K562 (cell line): ENCODE measurements at regions not wholly inside any gene's neighbourhood (a gene's known extent, or its start where the extent isn't known, plus 50 kb on each side); places are given as distances from the start of the nearest gene placed in this dataset.

Experiments used
- ATAC-seq: fragments of 200-7000 bp; cut with Tn5 transposase; 3 replicates; pipeline ENCODE4 v1.9.1; 2020; ENCODE audit warnings: moderate library complexity
- BruUV-seq: library from RNA; stranded (reverse); fragments of 400-500 nt; replicated peaks from 2 replicates; lab custom pipeline; 2021; lab: Mats Ljungman, UMichigan
- CTCF ChIA-PET: fragments of 300-600 bp; formaldehyde crosslinking; extraction: SDS; loops from one replicate; lab custom pipeline; 2021; ENCODE audit warnings: low intra/inter-chr PET ratio; lab: Yijun Ruan, JAX
- POLR2A ChIA-PET: fragments of 300-600, 350-650 bp; sonication (Branson Sonifier 250); formaldehyde crosslinking; extraction: SDS; loops from one replicate; lab custom pipeline; 2021; ENCODE audit warnings: antibody characterized with exemption, inconsistent platforms; lab: Yijun Ruan, JAX
- DNase-seq, 4 experiments: peaks; one replicate each; pipeline versions ENCODE4 v3.0.0 to v3.0.0-alpha.2; 2011 to 2018; ENCODE audit warnings: low spot score in 3 of 4, mixed read lengths in 3 of 4; ENCODE audit errors: extremely low read depth in 1 of 4
- FAIRE-seq: peaks from 2 replicates; lab custom pipeline; 2011; peaks lifted over from hg19 to GRCh38; lab: Jason Lieb, UNC
- H2AFZ ChIP-seq: 2 replicates; pipeline ENCODE4 v1.6.0; 2011; ENCODE audit warnings: low read depth, low read length, control low read depth, inconsistent platforms
- H3K27ac ChIP-seq: fragments of 200-600 bp; 3 replicates; pipeline ENCODE4 v1.8.0; 2011; ENCODE audit warnings: low read depth, mild to moderate bottlenecking, control low read depth, inconsistent platforms, low read length, moderate library complexity, mixed read lengths; ENCODE audit errors: extremely low read depth
- H3K27me3 ChIP-seq, 2 experiments: fragments of 300-600 bp in 1 of 2; 2 replicates in 1 of 2; 3 replicates in 1 of 2; pipeline versions ENCODE4 v1.6.0 to v1.8.0; 2011; ENCODE audit warnings: inconsistent platforms in 2 of 2, low read length in 2 of 2, mild to moderate bottlenecking in 1 of 2, mixed read lengths in 1 of 2, moderate library complexity in 1 of 2; ENCODE audit not compliant: control insufficient read depth in 2 of 2, insufficient read depth in 2 of 2
- H3K36me3 ChIP-seq: fragments of 300-600 bp; 3 replicates; pipeline ENCODE4 v1.8.0; 2011; ENCODE audit warnings: mild to moderate bottlenecking, low read length, inconsistent platforms; ENCODE audit not compliant: control insufficient read depth, insufficient read depth
- H3K4me1 ChIP-seq, 2 experiments: fragments of 200-600 bp in 1 of 2; replicated peaks in 1 of 2; 2 replicates in 1 of 2; 3 replicates in 1 of 2; pipeline versions ENCODE4 v1.5.1 to v1.8.0; 2011; ENCODE audit warnings: inconsistent platforms in 2 of 2, low read length in 2 of 2, mild to moderate bottlenecking in 1 of 2, mixed read lengths in 1 of 2, moderate library complexity in 1 of 2; ENCODE audit not compliant: control insufficient read depth in 2 of 2, insufficient read depth in 2 of 2
- H3K4me2 ChIP-seq: 2 replicates; pipeline ENCODE4 v1.6.1; 2011; ENCODE audit warnings: low read length, control low read depth, inconsistent platforms, mixed read lengths; ENCODE audit not compliant: insufficient read depth
- H3K4me3 ChIP-seq: fragments of 200-600 bp; sonication (generic), shearing (Covaris generic); 2 replicates; pipeline ENCODE4 v1.5.1; 2016; ENCODE audit warnings: control low read depth, inconsistent platforms
- H3K79me2 ChIP-seq: fragments of 200-600 bp; 3 replicates; pipeline ENCODE4 v1.8.0; 2011; ENCODE audit warnings: low read length, inconsistent platforms; ENCODE audit not compliant: control insufficient read depth, insufficient read depth
- H3K9ac ChIP-seq, 2 experiments: 2 replicates each; pipeline versions ENCODE4 v1.6.0 to v1.6.1; 2011; ENCODE audit warnings: low read depth in 2 of 2, low read length in 2 of 2, control low read depth in 1 of 2, inconsistent platforms in 1 of 2, mild to moderate bottlenecking in 1 of 2, mixed read lengths in 1 of 2; ENCODE audit not compliant: insufficient read depth in 1 of 2
- H3K9me1 ChIP-seq: one replicate; pipeline ENCODE4 v1.6.0; 2011; ENCODE audit warnings: inconsistent platforms, mild to moderate bottlenecking, low read length, moderate library complexity; ENCODE audit not compliant: control insufficient read depth, insufficient read depth
- H3K9me3 ChIP-seq: replicated peaks from 2 replicates; pipeline ENCODE4 v1.5.1; 2011; ENCODE audit warnings: low read depth, low read length, inconsistent platforms; ENCODE audit not compliant: control insufficient read depth, insufficient read depth
- H4K20me1 ChIP-seq: replicated peaks from 2 replicates; pipeline ENCODE4 v1.6.1; 2011; ENCODE audit warnings: low read length, inconsistent platforms, mixed read lengths; ENCODE audit not compliant: control insufficient read depth, insufficient read depth
- CBX5 ChIP-seq: IDR thresholded peaks from 2 replicates; pipeline ENCODE4 v1.6.1; 2014; ENCODE audit warnings: low read depth, borderline replicate concordance
- CHCHD3 ChIP-seq: fragments of 250-450 bp; sonication (Bioruptor Pico); IDR thresholded peaks from 2 replicates; pipeline ENCODE4 v2.1.2; 2022; ENCODE audit warnings: mild to moderate bottlenecking
- OTX1 ChIP-seq: fragments of 450-650 bp; formaldehyde crosslinking; IDR thresholded peaks from 2 replicates; pipeline ENCODE4 v1.4.0; 2022; ENCODE audit warnings: mild to moderate bottlenecking
- RBFOX2 ChIP-seq: fragments of 200-400 bp; formaldehyde crosslinking; IDR thresholded peaks from 2 replicates; pipeline ENCODE4 v1.6.1; 2017; ENCODE audit warnings: low read depth, mild to moderate bottlenecking, low read length, moderate library complexity
- RBM15 ChIP-seq: fragments of 200-400 bp; formaldehyde crosslinking; IDR thresholded peaks from 2 replicates; pipeline ENCODE4 v1.6.1; 2018; ENCODE audit warnings: mild to moderate bottlenecking, low read length, moderate library complexity; ENCODE audit not compliant: insufficient read depth
- RFX1 ChIP-seq: fragments of 450-650 bp; IDR thresholded peaks from 2 replicates; pipeline ENCODE4 v1.6.1; 2016; ENCODE audit warnings: mild to moderate bottlenecking, moderate library complexity
- SMAD2 ChIP-seq: fragments of 150-350 bp; IDR thresholded peaks from 2 replicates; pipeline ENCODE4 v1.6.1; 2014; ENCODE audit warnings: low read depth, mild to moderate bottlenecking, low read length
- WGBS: fragments of 100-300 bp; shearing (Covaris generic); methylation state at CpG from one replicate; pipeline ENCODE4 v1.1.6; 2016; ENCODE audit warnings: low coverage, mixed read lengths; ENCODE audit not compliant: insufficient coverage; ENCODE audit errors: missing lambda C conversion rate; 5-methylcytosine and 5-hydroxymethylcytosine counted together
- in situ Hi-C: fragments of 300-500 bp; cut with MboI; formaldehyde crosslinking; loops from 4 replicates; pipeline ENCODE4 v1.15.0; 2018; ENCODE audit warnings: inconsistent platforms, mixed read lengths
- intact Hi-C: fragments of 100-400 bp; cut with micrococcal nuclease; formaldehyde crosslinking; loops from 2 replicates; pipeline ENCODE4 v1.14.2; 2022
- TF ChIP-seq, protein P1 (sequence below): fragments of 250-450 bp; sonication (Bioruptor Pico); IDR thresholded peaks from 2 replicates; pipeline ENCODE4 v1.5.0; 2021; ENCODE audit warnings: mild to moderate bottlenecking, borderline replicate concordance
- TF ChIP-seq, protein P2 (sequence below): fragments of 450-650 bp; IDR thresholded peaks from 2 replicates; pipeline ENCODE4 v1.6.1; 2017; ENCODE audit warnings: antibody characterized with exemption, mild to moderate bottlenecking

DNA sequence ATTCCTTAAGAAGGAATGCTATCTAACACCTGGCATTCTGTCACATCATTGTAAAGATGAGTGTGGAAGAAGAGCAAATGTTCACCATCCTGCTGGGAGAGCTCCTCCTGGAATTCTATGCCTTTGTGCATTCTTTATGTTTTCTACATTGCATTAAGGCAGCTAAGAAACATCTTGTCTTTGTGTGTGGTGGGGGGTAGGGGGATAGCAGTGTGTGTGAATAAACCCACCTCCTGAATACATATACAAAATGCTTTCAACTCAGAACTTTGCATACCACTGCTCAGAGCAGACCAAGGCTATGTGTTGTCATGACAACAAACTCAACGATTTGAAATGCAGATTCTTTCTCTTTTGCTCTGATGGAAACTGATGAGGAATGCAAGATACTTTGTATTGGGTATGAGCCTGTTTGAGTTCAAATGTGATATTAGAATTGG lies 193.6 kb upstream of the KAZN start:
- Histone ChIP-seq H4K20me1 (no peaks in the 10 kb centered on the region), H3K9me1 (no peaks in the 10 kb centered on the region), H3K79me2 (no peaks in the 10 kb centered on the region), H3K27ac (no peak overlapping the region), H3K4me2 (no peak overlapping the region), H2AFZ (no peak overlapping the region), H3K4me3 (no peak overlapping the region), H3K9ac (no peak overlapping the region), H3K27me3 (no peaks in the 10 kb centered on the region), H3K4me1 (no peaks in the 10 kb centered on the region), H3K36me3 (no peaks in the 10 kb centered on the region), H3K9me3 (no peaks in the 10 kb centered on the region)
- TF ChIP-seq RBM15 (no peak), RFX1 (peak; percentile 87)
- no peak for ATAC-seq
- ChIA-PET CTCF (no interaction called here), POLR2A (interaction anchor here (1.2 kb wide), 1 partner anchor 13 kb away, joined by 3 read pairs; no protein-coding TSS in a partner anchor)
- in situ Hi-C loops, result no loop called here
- intact Hi-C loops, result no loop called here
- 7% methylated on average over 1 of the region's 1 CpG for WGBS
- BruUV-seq, result no TSS peak
- no peak for DNase-seq
- FAIRE-seq, result no peak

- no peak overlapping the region for H2AFZ ChIP-seq
- TF ChIP-seq CHCHD3 (no peak), RBFOX2 (no peak), OTX1 (CRISPR knock-in tag) (no peak), CBX5 (no peak), SMAD2 (no peak)
- TF ChIP-seq, protein P1, sequence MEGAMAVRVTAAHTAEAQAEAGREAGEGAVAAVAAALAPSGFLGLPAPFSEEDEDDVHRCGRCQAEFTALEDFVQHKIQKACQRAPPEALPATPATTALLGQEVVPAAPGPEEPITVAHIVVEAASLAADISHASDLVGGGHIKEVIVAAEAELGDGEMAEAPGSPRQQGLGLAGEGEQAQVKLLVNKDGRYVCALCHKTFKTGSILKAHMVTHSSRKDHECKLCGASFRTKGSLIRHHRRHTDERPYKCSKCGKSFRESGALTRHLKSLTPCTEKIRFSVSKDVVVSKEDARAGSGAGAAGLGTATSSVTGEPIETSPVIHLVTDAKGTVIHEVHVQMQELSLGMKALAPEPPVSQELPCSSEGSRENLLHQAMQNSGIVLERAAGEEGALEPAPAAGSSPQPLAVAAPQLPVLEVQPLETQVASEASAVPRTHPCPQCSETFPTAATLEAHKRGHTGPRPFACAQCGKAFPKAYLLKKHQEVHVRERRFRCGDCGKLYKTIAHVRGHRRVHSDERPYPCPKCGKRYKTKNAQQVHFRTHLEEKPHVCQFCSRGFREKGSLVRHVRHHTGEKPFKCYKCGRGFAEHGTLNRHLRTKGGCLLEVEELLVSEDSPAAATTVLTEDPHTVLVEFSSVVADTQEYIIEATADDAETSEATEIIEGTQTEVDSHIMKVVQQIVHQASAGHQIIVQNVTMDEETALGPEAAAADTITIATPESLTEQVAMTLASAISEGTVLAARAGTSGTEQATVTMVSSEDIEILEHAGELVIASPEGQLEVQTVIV (CRISPR knock-in tag), result no peak
- TF ChIP-seq, protein P2, sequence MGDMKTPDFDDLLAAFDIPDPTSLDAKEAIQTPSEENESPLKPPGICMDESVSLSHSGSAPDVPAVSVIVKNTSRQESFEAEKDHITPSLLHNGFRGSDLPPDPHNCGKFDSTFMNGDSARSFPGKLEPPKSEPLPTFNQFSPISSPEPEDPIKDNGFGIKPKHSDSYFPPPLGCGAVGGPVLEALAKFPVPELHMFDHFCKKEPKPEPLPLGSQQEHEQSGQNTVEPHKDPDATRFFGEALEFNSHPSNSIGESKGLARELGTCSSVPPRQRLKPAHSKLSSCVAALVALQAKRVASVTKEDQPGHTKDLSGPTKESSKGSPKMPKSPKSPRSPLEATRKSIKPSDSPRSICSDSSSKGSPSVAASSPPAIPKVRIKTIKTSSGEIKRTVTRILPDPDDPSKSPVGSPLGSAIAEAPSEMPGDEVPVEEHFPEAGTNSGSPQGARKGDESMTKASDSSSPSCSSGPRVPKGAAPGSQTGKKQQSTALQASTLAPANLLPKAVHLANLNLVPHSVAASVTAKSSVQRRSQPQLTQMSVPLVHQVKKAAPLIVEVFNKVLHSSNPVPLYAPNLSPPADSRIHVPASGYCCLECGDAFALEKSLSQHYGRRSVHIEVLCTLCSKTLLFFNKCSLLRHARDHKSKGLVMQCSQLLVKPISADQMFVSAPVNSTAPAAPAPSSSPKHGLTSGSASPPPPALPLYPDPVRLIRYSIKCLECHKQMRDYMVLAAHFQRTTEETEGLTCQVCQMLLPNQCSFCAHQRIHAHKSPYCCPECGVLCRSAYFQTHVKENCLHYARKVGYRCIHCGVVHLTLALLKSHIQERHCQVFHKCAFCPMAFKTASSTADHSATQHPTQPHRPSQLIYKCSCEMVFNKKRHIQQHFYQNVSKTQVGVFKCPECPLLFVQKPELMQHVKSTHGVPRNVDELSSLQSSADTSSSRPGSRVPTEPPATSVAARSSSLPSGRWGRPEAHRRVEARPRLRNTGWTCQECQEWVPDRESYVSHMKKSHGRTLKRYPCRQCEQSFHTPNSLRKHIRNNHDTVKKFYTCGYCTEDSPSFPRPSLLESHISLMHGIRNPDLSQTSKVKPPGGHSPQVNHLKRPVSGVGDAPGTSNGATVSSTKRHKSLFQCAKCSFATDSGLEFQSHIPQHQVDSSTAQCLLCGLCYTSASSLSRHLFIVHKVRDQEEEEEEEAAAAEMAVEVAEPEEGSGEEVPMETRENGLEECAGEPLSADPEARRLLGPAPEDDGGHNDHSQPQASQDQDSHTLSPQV, result no peak
Measured at GRCh38 chr1:14412235-14412634, 186.2 kb upstream of the KAZN start.

More at GRCh38 chr1:14412235-14412634, 186.2 kb upstream of the KAZN start:
- Histone ChIP-seq H3K4me3 (no peak overlapping the region), H3K9me3 (no peaks in the 10 kb centered on the region), H3K9ac (no peak overlapping the region), H3K27me3 (no peaks in the 10 kb centered on the region), H3K36me3 (no peaks in the 10 kb centered on the region), H3K4me1 (peaks cover 0 to 5% of the 10 kb centered on the region in 2 experiments; a peak in 2 of 5 replicates), H3K27ac (no peak overlapping the region), H3K79me2 (peaks cover 7% of the 10 kb centered on the region; the same call in 2 of the 3 replicates), H4K20me1 (no peaks in the 10 kb centered on the region), H3K9me1 (no peaks in the 10 kb centered on the region), H3K4me2 (no peak overlapping the region)
- intact Hi-C loops, result no loop called here
- in situ Hi-C loops, result no loop called here
- DNase-seq (no peak), FAIRE-seq (no peak), ATAC-seq (no peak)
- CTCF ChIA-PET, result no interaction called here
- BruUV-seq, result no TSS peak
- POLR2A ChIA-PET, result interaction anchor here (0.8 kb wide), 1 partner anchor 12 kb away, joined by 4 read pairs; no protein-coding TSS in a partner anchor
